ENCODE measurements at regions not wholly inside any gene's neighbourhood (a gene's known extent, or its start where the extent isn't known, plus 50 kb on each side); places are given as distances from the start of the nearest gene placed in this dataset.
A peak's percentile ranks its signal among the peaks of the same experiment; 100 is the strongest.

DNA sequence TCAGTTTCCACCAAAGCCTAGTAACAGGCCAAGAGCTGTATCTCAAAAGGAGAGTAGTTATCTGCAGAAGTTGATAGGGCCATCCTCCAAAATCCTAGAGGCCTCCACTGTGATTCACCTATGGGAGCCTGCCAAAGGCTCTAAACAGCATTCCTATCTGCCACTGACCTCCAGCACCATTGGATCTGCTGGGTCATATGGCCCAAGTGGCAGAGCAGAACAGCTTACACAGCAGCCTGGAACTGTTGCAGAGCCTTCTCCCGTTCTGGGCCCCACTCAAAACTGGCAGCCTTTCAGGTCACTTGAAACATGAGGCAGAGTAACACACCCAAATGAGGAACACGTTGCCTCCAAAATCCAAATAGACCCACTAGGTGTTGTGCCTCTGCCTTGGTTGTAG lies 345.2 kb upstream of the RND3 start:
- no peaks in the 10 kb centered on the region for H3K4me1 ChIP-seq
- intact Hi-C loops (cut with DNase I), result no loop called here
- no peak for TF ChIP-seq CTCF (IDR thresholded peaks at IDR 0.05)
- no peaks in the 10 kb centered on the region for H3K9me3 ChIP-seq
- DNase-seq (no peak), ATAC-seq (no peak)
- H3K4me3 ChIP-seq, result no peak overlapping the region
- H3K27me3 ChIP-seq (ENCODE audit: low read depth), result no peaks in the 10 kb centered on the region
- H3K27ac ChIP-seq, result no peak overlapping the region
- no peaks in the 10 kb centered on the region for H3K36me3 ChIP-seq

DNA sequence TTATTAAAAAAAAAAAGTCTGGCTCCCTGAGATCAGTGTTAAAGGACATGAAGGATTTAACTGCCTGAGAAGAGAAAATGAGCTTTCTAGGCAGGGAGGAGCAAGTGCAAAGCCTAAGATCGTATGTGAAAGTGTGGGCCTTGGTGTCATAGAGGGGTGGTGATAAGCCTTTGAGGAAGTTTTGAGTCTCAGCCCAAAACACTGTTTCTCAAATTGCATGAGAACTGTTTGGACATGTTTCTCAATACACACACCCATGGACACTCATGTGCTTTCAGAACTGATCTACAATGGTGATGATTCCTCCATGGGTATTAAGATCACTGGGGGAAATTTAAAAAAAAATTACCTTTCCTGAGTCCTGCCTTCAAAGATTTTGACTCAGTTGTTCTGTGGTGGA lies 336.7 kb upstream of the RND3 start:
- H3K27me3 ChIP-seq (ENCODE audit: low read depth), result no peaks in the 10 kb centered on the region
- no peak overlapping the region for H3K4me3 ChIP-seq
- no peaks in the 10 kb centered on the region for H3K9me3 ChIP-seq
- no peaks in the 10 kb centered on the region for H3K36me3 ChIP-seq
- TF ChIP-seq CTCF (IDR thresholded peaks at IDR 0.05), result no peak
- DNase-seq (no peak), ATAC-seq (peak in 1 of 2 donors; percentile 14)
- intact Hi-C loops (cut with DNase I), result no loop called here
- H3K4me1 ChIP-seq, result no peaks in the 10 kb centered on the region
- no peak overlapping the region for H3K27ac ChIP-seq

- H3K36me3 ChIP-seq, result no peaks in the 10 kb centered on the region
- TF ChIP-seq CTCF (IDR thresholded peaks at IDR 0.05), result no peak
- H3K4me1 ChIP-seq, result no peaks in the 10 kb centered on the region
- no peak for DNase-seq
- intact Hi-C loops (cut with DNase I), result no loop called here
- H3K4me3 ChIP-seq, result no peak overlapping the region
- no peaks in the 10 kb centered on the region for H3K27me3 ChIP-seq (ENCODE audit: low read depth)
- no peak for ATAC-seq
- no peak overlapping the region for H3K27ac ChIP-seq
- H3K9me3 ChIP-seq, result no peaks in the 10 kb centered on the region
Measured at GRCh38 chr2:150817422-150817821, 330.0 kb upstream of the RND3 start.

- Histone ChIP-seq H3K4me1 (no peaks in the 10 kb centered on the region), H3K27ac (no peak overlapping the region), H3K36me3 (no peaks in the 10 kb centered on the region), H3K9me3 (no peaks in the 10 kb centered on the region), H3K4me3 (no peak overlapping the region), H3K27me3 (ENCODE audit: low read depth) (no peaks in the 10 kb centered on the region)
- DNase-seq (no peak), ATAC-seq (no peak)
- intact Hi-C loops (cut with DNase I), result no loop called here
- TF ChIP-seq CTCF (IDR thresholded peaks at IDR 0.05), result no peak
Measured at GRCh38 chr2:150812664-150813367, 325.3 kb upstream of the RND3 start.

GRCh38 chr2:150812066-150812465 lies 324.6 kb upstream of the RND3 start:
- TF ChIP-seq CTCF (IDR thresholded peaks at IDR 0.05), result no peak
- no peaks in the 10 kb centered on the region for H3K9me3 ChIP-seq
- ATAC-seq (no peak), DNase-seq (no peak)
- no peak overlapping the region for H3K4me3 ChIP-seq
- intact Hi-C loops (cut with DNase I), result no loop called here
- H3K27ac ChIP-seq, result no peak overlapping the region
- H3K27me3 ChIP-seq (ENCODE audit: low read depth), result no peaks in the 10 kb centered on the region
- no peaks in the 10 kb centered on the region for H3K4me1 ChIP-seq
- no peaks in the 10 kb centered on the region for H3K36me3 ChIP-seq

All from lower lobe of right lung (tissue), 2 donors.